ENCODE measurements at regions not wholly inside any gene's neighbourhood (a gene's known extent, or its start where the extent isn't known, plus 50 kb on each side); places are given as distances from the start of the nearest gene placed in this dataset.

- no peak for TF ChIP-seq CTCF (IDR thresholded peaks at IDR 0.05)
- no peak for TF ChIP-seq POLR2A (IDR thresholded peaks at IDR 0.05)
Observed at GRCh38 chr18:43786893-43787292, 509.6 kb upstream of the SYT4 start.

Measured in Peyer's patch (tissue), 4 donors.